ENCODE measurements at regions not wholly inside any gene's neighbourhood (a gene's known extent, or its start where the extent isn't known, plus 50 kb on each side); places are given as distances from the start of the nearest gene placed in this dataset.
A peak's percentile ranks its signal among the peaks of the same experiment; 100 is the strongest.

DNA sequence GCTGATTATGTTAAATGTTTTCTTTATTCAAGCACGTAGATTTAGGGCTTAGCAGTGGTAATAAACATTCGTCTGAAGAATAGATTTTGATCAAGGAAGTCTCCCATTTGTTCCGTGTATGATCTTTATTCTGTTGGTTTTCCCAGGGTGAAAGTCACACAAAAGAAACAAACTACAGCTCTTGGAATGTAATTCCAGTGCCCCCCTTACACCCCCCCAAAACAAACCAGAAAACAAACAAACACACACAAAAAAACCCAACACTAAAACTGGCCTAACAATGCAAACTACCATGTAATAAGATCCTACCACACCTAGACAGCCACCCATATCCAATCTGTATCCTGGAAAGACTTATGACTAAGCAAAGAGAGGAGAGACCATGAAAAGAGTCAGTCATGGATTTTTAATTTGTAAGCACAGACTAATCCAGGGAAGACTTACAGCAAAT, 196.2 kb upstream of the ELL2 start:
- DNase-seq = no peak

DNA sequence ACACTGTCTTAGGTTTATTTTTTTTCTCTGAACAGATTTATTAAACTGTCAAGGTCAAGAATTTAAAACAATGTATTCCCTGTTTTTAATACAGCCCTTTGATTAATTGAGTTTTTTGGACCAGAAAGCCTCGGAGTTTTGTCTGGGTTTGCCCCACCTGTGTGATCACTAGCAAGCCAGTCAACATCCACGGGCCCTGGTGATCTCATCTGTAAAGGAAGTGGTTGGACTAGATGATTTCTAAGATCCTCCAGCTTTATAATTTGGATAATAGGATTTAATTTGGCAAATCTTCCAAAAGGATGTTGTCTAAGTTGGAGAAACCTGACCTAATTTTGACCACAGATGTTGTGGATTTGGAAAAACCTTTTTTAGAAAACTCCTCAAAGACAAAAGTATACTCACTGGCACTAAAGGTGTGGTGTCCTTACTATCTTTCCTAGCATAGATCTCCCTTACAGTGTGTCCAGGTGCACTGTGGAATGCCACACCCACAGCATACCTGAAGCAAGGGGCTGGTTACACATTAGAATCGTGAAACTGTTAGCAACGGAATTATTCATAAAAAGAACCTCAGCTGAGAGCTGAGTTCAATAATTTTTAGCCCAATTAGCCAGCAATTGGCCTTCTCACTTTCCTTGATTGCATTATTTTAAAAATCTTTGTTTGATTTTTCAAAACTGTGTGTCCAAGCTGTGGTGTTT, 195.6 kb upstream of the ELL2 start:
- no peak for DNase-seq

DNA sequence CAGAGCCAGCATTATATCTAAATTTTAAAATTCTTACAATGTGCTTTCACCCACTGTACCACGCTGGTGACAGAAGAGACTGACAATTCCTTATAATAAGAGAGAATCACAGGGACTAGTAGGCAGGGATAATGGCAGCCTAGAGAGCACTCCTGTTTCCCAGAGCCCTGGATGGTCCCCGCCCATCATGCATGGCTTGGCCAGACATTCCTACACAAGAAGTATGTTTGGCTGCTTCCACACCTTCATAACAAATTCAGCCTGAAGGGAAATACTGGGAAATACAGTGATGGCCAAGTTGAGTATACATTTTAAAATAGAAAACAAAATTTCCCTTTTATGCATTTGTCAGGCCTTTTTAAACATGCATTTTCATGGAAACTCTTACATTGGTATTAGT, 193.5 kb upstream of the ELL2 start:
- no peak for DNase-seq

DNA sequence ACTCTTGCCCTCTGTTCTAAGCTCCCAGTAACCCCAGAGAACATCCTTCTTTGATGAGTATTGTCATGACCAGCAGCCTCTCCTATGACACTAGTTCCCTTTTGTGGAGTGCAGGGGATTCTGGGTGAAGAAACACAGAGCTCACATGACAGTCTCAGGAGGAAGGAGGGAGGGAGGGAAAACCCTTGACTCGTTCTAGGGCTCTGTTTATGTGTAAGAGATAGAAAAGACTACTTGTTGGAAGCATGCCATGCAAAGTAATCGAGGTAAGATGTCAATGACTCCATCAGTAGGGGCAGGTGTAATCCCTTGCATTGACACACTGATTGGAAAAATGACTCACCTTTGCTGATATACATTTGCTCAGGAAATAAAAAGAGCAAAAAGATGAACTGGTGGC, 190.2 kb upstream of the ELL2 start:
- peak in 1 of 2 donors; percentile 23 for DNase-seq

DNA sequence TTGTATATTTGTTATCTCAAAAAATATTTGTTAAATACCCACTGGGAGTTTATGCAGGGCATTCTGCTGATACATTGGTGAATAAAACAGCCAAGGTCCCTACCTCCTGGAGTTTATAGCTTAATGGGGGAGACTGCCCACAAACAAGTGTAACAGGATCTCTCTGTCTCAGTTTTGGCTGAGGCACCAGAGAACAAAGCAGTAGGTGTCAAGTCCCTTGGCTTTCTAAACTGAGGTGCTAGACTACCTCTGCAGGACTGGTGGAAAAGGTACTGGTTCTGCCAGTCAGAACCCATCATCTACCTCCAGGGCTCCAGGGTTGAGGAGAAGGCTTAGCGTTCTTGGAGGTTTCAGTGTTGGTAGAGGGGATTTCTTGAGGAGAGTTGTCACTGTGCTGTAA, 188.4 kb upstream of the ELL2 start:
- DNase-seq = no peak

DNA sequence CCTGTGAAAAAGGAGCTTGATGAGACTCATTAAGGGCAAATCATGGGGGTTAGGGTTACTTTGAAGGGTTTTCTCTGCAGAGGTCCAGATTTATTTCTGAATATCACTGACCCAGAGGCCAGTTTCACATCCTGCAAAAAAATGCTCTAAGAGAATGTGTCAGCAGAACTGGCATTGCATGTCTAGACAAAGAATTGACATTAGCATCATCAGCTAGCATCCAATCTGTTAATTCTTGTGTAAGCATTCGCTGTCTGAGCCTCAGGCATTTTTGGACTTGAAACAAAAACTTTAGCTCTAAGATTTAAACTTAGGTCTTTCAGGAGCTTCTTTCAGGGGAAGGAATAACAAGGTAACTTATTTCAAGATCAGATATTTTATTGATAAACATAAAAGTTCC, 187.9 kb upstream of the ELL2 start:
- no peak for DNase-seq

DNA sequence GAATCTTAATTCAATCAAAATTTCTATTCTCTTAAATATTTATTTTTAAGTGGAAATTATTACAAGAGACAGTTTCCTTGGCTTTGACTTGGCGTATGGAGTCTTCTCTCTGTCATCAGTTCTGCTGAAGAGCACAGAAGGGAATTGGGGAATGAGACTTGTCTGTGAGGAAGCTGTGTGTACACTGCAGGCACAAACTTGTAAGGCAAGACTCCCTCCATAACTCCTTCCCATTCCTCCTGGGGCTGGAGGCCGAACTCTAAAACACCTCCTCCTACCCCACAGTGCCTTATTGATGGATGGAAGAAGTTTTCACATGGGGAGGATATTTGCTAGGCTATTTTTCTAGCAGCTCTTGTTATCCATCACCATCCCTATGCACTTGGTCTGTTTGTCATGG, 187.4 kb upstream of the ELL2 start:
- no peak for DNase-seq

DNA sequence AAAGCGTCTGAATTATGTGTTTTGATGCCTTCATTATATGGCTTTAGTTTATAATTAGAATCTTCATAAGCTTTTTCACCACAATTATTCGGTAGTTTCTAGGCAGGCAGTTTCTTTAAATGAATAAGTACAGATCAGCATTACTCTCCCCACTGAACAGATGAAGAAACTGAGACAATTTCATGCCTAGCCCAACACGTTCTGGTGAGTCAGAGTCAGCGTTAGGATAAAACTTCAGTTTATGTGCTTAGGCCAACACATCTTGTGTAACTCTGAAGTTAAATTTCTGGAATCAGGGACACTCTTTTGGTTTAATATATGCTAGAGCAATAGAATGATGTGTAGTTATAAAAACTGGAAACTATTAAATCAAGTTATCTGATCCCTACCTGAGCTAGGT, 186.7 kb upstream of the ELL2 start:
- no peak for DNase-seq

DNA sequence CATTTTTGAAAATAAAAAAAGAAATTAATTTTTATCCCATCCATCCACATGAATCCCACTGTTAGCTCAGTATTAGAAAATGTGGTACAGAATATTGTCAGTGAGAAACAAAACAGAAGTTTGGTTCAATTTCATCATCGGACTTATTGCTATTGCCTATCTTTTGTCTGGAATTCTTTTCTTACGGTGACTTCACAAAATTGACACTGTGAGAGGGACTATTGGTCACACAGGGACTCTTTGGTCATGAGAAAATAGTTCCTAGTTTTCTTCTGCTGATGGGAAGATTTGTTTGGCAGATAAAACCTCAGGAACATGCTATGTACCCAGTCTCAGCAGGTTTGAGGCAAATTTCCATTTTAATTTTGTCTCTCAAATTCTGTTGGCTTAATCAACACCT, 186.2 kb upstream of the ELL2 start:
- no peak for DNase-seq

DNA sequence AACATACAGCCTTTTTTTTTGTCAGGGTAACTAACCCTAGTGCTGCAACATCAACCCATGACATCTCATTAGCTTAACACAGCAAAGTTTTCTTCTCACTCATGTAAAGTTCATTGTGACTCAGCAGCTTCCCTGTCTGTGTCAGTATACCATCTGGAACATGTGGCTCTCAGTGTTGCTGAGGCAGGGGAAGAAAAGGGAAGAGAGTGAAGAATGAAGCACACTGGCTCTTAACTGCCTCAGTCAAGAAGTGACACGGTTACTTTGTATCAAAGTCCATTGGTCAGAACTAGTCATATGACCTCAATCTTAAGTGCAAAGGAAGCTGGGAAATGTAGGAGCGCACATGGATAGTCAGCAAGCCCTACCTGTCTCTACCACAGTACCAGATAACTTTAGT, 185.0 kb upstream of the ELL2 start:
- DNase-seq = peak in 1 of 2 donors; percentile 40

DNA sequence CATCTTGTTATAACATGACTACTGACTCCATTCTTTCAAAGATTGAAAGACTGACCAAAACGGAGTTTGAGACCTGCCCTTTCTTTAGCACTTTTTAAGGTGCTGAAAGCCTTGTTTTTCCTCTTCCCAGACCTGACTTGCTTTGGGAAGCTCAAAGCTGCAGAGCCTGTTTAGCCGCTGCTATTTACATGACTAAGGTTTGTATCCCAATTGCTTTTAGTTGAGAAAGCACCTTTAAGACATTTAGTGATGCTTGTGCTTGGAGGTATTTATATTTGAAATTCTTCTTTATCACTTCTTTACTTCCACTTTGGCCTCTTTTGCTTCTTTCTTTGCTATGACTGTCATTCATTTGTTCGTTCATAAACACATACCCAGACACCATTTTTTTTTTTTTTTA, 182.6 kb upstream of the ELL2 start:
- no peak for DNase-seq

DNA sequence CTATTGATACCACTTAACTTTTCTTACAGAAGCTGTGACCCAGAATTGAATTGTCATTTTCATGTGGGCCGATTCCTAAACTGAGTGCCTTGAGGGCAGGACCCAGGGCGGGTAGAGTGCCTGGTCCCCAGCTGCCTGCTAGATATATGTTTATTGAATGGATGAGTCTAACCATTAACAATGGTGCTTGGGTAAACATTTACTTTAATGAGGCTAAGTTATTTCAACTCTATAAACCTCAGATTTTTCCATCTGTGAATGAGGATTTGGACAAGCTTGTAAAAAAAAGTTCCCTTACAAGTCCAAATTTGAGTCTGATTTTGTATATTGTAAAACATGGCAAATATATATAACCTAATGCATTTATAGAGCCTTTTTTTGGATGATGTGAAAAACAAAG, 181.8 kb upstream of the ELL2 start:
- no peak for DNase-seq

DNA sequence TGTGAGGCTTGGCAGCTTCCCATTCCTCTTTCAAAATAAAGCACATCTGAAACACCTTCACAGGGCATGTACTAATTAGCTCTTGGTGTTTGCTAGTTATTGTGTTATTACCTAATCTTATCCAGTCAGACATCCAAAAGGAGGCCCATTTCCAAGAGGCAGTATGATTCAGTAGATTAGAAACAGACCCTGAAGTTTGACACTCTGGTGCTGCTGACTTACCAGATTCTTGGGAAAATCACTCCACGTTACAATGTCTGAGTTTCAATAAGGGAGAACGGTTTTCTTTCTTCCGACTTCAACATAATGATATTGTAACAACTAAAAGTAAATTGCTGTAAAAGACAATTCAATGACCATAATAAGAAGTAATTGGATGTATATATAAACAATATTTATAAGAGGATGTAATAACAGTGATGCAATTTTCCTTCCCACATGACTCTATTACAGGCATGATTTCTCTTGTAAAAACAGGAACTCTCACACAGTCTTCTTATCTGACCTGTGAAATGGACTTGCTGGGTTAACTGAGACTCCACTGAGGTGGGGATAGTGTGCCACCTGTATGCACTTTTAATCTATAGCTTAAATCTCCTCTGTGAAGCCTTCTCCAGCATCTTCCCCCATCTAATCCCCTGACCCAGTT, 181.3 kb upstream of the ELL2 start:
- DNase-seq = no peak

DNA sequence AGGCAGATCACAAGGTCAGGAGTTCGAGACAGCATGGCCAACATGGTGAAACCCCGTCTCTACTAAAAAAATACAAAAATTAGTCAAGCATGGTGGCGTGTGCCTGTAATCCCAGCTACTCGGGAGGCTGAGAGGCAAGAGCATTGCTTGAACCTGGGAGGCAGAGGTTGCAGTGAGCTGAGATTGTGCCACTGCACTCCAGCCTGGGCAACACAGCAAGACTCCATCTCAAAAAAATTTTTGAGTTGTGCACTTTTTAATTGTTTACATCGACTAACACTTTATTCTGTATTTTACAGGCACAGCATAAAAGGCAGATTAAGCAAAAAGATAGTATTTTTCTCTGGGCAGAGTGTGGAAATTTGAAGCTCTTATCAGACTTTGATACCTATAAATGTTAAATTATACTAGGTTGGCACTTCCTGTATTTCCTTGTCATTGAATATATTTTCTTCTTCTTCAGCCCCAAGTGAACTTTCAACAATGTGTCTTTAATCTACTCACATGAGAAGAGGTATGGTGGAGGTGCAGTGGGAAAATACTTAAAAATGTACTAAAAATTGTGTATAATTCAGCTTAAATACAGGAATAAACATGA, 180.6 kb upstream of the ELL2 start:
- no peak for DNase-seq

DNA sequence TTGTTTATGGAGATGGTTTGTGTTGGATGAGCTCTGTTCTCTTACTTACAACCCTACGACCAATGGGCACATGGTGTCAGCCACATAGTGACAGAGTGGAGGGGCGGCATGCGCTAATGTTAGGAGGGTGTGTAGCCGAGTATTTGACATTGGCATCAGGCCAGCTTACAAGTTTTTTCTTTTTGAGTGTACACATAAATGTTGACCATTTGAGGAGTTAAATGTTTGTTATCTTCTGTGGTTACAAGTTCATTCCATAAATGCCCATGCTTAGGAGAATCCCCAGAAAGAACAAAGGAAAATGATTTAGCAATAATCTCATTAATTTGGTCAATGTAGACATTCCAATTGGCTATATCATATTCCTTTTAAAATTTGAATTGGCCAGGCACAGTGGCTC, 180.1 kb upstream of the ELL2 start:
- DNase-seq = no peak

DNA sequence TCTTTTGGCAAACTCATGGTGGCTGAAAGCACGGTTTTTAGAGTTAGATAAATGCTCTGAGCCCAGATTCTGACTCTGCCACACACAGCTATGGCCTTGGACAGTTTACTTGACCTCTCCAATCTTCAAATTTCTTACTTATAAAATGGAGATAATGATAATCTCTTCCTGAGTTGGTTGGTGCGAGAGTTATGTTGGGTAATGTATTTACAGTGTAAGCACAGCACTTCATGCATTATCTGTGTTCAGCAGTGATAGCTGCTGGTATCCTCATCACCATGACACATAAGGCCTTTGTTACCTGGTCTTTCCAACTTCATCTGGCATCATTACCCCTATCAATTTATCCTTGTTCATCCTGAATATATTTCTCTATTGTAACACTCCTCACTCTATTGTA, 178.8 kb upstream of the ELL2 start:
- no peak for DNase-seq

DNA sequence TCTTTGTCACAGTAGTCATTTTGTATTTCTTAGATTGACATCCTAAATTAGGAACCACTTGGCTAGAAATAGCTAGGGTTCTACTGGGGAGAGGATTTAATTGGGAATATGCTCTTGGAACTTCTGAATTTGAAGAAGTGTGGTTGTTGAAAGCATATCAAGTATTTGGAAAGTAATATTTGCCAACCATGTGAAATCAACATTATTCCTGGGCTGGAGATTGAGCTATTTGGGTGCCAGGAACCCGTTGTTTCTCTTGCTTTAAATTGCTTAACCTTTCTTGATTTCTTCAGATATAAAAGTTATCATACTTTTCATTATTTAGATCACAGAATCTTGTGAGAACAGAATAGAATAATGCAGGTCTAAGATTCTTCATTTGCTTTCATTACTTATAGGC, 178.4 kb upstream of the ELL2 start:
- DNase-seq = no peak

DNA sequence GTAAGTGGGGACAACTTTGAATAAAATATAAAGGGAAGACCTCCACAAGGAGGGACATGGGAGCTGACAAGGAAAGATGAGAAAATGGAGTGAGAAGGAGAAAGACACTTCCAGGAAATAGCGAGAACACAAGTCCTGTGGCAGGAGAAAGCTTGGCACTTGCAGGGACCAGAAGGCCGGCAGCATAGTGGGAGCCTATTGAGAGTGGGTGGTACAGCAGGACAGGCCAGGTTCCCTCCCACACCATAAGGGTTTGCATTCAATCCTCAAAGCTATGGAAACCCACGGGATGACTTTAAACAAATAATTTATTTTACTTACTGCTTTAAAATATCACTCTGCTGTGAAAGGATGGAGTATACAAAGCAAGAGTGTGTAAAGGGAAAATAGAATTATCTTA, 173.2 kb upstream of the ELL2 start:
- no peak for DNase-seq

DNA sequence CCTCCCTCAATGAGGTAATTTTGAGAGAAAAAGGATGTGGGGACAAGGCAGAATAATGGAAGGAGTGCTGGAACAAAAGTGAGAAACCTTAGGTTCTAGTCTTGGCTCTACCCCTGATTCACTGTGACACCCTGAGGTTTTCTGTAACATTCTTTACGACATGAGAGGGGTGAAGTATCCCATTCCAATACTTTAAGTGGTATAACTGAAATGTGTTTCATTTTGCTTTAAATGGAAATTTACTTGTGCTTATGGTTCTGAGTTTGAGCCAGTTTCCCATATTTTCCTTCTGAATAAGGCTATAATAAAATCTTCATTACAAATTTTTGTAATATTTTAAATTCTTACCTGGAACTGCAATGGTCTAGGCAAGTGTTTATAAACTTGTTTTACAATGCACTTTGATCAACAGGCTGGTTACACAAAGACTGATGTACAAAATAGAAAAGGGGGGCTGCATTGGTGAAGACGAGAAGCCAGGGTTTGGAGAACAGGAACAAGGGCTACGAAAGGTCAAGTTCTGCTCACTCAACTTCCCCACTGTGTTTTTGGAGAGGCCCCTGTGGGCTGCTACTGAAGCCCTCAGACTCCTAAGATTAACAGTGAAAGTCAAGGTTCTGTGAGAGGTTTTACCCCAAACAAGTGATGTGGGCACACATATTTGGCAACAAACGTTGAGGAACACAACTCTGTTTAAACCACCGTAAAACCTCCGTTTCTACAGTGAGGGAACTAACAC, 171.9 kb upstream of the ELL2 start:
- no peak for DNase-seq

DNA sequence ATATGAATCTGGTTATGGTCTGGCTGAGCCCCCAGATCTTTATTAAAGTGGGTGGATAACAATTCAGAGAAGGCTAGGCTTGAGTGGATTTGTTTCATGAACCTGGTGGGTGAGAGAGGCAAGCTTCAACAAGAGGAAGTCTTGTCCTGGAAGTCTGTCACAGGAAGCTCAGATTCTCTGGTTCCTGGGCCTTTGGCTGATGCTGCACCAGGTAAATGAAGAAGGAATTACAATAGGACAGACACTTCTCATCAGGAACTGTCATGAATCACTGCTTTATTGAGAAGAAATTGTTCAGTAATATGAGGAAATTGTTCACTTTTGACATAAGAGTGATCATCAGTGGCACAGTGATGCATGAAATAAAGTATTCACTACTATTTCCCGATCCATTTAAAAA, 167.6 kb upstream of the ELL2 start:
- DNase-seq = no peak

DNA sequence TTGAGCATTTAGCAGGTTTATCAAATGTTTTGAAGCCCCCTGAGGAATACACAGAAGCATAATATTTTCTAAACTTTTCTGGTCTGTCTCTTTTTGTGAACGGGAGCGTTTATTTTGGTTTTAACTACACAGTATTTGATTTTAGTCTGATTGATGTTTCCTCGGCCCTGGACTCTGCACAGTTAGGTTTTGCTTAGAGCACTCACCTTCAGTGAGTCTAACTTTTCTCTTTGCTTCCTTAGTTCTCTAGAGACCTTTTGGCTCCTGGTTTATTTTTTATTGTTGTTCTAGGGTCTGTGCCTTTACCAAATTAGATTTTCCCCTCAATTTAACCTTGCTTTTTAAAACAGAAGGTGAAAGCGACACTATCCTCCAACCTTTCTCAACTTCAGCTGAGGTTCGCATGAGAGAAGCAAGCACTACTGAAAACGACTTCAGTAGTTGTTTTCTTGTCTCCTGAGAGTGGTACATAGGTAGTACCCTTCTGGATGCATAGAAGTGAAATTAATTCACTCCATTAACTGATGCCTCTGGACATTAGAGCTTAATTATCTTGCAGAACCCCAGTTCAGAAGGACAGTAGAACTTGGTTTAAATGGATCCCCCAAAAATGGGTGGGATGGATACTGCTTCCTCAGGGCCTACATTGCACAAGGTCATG, 166.7 kb upstream of the ELL2 start:
- no peak for DNase-seq

DNA sequence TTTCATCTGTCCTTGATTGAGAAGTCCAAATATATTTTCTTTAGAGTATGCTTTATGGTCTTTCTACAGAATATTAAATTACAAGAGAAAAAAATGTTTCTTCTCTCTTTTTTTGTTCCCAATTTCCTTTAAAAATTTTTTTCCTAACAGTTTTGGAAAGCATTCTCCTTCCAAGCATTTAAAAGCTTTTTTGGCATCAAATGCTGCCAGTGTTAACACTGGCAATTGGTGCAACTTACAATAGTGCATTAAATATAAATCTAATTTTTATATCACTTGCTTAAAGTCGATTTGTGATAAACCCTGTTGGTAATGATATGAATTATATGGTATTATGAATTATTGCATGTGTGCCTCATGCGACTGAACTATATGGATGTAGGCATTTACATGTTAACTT, 165.9 kb upstream of the ELL2 start:
- DNase-seq = no peak

DNA sequence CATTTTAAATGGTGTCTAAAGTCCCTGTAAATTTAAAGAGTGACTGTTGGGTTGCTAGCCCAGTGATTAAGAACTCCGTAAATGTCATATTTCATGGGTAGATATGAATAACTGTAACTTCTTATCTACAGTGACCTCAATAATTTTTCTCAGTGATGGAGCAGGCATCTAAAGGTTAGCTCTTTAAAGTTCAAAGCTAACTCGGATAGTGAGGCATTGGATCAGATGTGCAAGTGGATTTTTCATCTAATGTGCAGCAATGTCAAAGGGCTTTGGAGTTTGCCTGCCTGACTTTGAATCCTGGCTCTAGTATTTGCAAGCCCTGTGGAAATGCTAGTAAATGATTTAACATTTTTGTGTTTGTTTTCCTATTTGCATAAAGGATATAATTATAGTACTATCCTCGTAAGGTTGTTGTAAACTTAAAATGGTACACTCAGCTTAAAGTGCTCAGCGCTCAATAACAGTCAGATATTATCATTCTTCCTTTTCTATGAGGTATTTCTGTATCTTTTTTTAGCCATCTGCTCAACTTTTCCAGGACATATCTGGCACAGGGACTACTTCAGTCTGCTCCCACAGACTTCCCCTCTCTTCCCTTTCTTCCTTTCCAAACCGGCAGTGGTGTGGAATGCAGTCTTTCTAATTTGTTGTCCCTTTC, 163.7 kb upstream of the ELL2 start:
- no peak for DNase-seq

Measured in CD4-positive, alpha-beta T cell treated with Interleukin-4 for 1 hour (primary cell).